ENCODE measurements at regions not wholly inside any gene's neighbourhood (a gene's known extent, or its start where the extent isn't known, plus 50 kb on each side); places are given as distances from the start of the nearest gene placed in this dataset.

- TF ChIP-seq ZNF280C (tag by site-specific recombination; IDR thresholded peaks at IDR 0.05) = no peak
- no peak for TF ChIP-seq BCL11A (tag by site-specific recombination; IDR thresholded peaks at IDR 0.05; ENCODE audit: low read depth)
- TF ChIP-seq SALL2 (tag by site-specific recombination; IDR thresholded peaks at IDR 0.05; ENCODE audit: borderline replicate concordance) = no peak
- TF ChIP-seq ZNF529 (tag by site-specific recombination; IDR thresholded peaks at IDR 0.05; ENCODE audit: insufficient replicate concordance) = no peak
- TF ChIP-seq ZNF366 (tag by site-specific recombination; conservative IDR thresholded peaks at IDR 0.05) = no peak
- TF ChIP-seq ZNF785 (tag by site-specific recombination; IDR thresholded peaks at IDR 0.05) = no peak
Measured at GRCh38 chr4:175198056-175198455, 279.9 kb downstream of the ADAM29 start (continued).

- no peak overlapping the region for H3K4me3 ChIP-seq (ENCODE audit: low read depth, low read length)
- ChIA-PET POLR2A (no interaction called here), CTCF (no interaction called here)
- H3K27ac ChIP-seq (ENCODE audit: extremely low read depth, low read depth, low read length) = no peak overlapping the region
- TF ChIP-seq KLF16 (tag by site-specific recombination; IDR thresholded peaks at IDR 0.05) = no peak
- TF ChIP-seq PRDM6 (tag by site-specific recombination; IDR thresholded peaks at IDR 0.05) = no peak
- TF ChIP-seq ZNF76 (tag by site-specific recombination; IDR thresholded peaks at IDR 0.05; ENCODE audit: borderline replicate concordance, low read depth) = no peak
- TF ChIP-seq ZBTB21 (tag by site-specific recombination; IDR thresholded peaks at IDR 0.05) = no peak
- no peaks in the 10 kb centered on the region for H3K36me3 ChIP-seq (ENCODE audit: control insufficient read depth in 2 of 2, insufficient read depth in 1 of 2, low read length in 2 of 2)
- H3K9me3 ChIP-seq (ENCODE audit: control insufficient read depth, insufficient read depth, low read depth, low read length) = no peaks in the 10 kb centered on the region
- no peaks in the 10 kb centered on the region for H3K4me1 ChIP-seq (ENCODE audit: control insufficient read depth, insufficient read depth, low read length)
Measured at GRCh38 chr4:175215208-175215607, 297.1 kb downstream of the ADAM29 start.

GRCh38 chr4:175215657-175216056 lies 297.5 kb downstream of the ADAM29 start:
- Histone ChIP-seq H3K27ac (ENCODE audit: extremely low read depth, low read depth, low read length) (no peak overlapping the region), H3K36me3 (ENCODE audit: control insufficient read depth in 2 of 2, insufficient read depth in 1 of 2, low read length in 2 of 2) (no peaks in the 10 kb centered on the region), H3K4me3 (ENCODE audit: low read depth, low read length) (no peak overlapping the region), H3K4me1 (ENCODE audit: control insufficient read depth, insufficient read depth, low read length) (no peaks in the 10 kb centered on the region), H3K9me3 (ENCODE audit: control insufficient read depth, insufficient read depth, low read depth, low read length) (no peaks in the 10 kb centered on the region)
- POLR2A ChIA-PET = no interaction called here
- CTCF ChIA-PET = no interaction called here
- no peak for TF ChIP-seq ZNF341 (tag by site-specific recombination; IDR thresholded peaks at IDR 0.05; ENCODE audit: low read depth)
- TF ChIP-seq INSM2 (tag by site-specific recombination; IDR thresholded peaks at IDR 0.05) = no peak
- no peak for TF ChIP-seq ZNF416 (tag by site-specific recombination; IDR thresholded peaks at IDR 0.05)
- no peak for TF ChIP-seq OVOL3 (tag by site-specific recombination; IDR thresholded peaks at IDR 0.05)
- TF ChIP-seq ZNF549 (tag by site-specific recombination; IDR thresholded peaks at IDR 0.05) = no peak
- TF ChIP-seq ZNF677 (tag by site-specific recombination; IDR thresholded peaks at IDR 0.05) = no peak
- no peak for TF ChIP-seq PBX3 (CRISPR knock-in tag; IDR thresholded peaks at IDR 0.05)
- no peak for TF ChIP-seq TCF7L2 (IDR thresholded peaks at IDR 0.05; ENCODE audit: borderline replicate concordance, low read depth, low read length)

Measured in HEK293 (cell line).